HG03565 (cell line): ENCODE measurements at regions not wholly inside any gene's neighbourhood (a gene's known extent, or its start where the extent isn't known, plus 50 kb on each side); places are given as distances from the start of the nearest gene placed in this dataset.

Experiments
- ATAC-seq: cut with Tn5 transposase; IDR thresholded peaks from one replicate; pipeline ENCODE4 v1.9.1; 2021; ENCODE audit warnings: mild to moderate bottlenecking, moderate library complexity; ENCODE audit not compliant: unreplicated experiment

GRCh38 chr2:140064243-140064642 is 1284.1 kb upstream of the NXPH2 start:
- ATAC-seq = no peak

GRCh38 chr2:140063356-140063755 is 1283.2 kb upstream of the NXPH2 start:
- no peak for ATAC-seq

- no peak for ATAC-seq
Measured at GRCh38 chr2:140061240-140061639, 1281.0 kb upstream of the NXPH2 start.

DNA sequence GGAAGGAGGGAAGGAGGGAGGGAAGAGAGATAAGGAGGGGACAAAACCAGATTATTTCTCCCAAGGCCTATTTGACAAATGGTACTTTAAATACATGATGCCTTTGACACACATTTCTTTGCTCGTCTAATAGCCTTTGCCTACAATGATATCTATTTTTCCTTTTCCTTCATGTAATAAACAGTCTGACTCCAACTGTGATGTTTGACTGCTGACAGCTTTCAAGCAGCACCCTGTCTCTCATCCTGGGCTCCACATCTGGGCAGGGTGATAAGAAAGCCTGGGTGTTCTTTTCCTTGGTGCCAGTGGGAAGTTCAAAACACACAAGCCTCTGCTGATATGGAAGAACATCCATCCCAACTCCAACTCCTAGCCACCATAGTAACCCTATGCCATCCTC is 1277.7 kb upstream of the NXPH2 start:
- no peak for ATAC-seq

DNA sequence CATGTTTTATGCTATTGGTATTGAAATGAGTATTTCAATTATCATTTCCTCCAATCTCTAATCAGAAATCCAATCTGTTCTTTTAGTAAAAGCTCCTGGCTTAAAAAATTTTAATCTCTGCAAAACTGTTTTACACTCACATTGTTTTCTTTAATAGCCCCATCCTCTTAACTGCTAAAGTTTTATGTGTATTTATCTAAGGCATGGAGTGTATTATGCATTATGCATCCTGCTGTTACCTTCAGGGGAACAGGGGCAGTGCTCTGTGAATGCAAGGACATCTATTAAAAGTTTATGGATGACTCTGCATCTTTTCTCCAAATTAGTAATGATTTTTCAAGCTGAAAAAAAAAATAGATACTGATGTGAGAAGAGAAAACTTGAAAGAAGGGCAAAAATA is 1261.6 kb upstream of the NXPH2 start:
- ATAC-seq = no peak

DNA sequence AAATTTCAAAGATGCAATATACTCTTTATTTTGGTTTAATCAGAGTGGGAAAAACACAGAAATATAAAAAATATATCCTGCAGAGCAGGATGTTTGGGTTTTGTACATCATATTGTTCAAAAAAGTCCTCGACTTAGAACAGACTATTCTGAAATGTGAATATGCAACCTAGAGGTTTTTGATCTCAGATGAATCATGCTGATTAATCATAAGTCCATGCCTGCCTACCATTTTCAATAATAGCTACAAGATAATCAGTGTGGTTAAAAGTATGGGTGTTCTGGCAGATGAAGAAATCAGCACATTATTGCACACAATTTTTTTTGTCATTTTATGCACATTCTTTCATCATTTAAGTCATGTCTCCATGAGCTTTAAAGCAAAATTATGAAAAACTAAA is 1261.0 kb upstream of the NXPH2 start:
- no peak for ATAC-seq

- no peak for ATAC-seq
Measured at GRCh38 chr2:140033638-140034037, 1253.4 kb upstream of the NXPH2 start.

DNA sequence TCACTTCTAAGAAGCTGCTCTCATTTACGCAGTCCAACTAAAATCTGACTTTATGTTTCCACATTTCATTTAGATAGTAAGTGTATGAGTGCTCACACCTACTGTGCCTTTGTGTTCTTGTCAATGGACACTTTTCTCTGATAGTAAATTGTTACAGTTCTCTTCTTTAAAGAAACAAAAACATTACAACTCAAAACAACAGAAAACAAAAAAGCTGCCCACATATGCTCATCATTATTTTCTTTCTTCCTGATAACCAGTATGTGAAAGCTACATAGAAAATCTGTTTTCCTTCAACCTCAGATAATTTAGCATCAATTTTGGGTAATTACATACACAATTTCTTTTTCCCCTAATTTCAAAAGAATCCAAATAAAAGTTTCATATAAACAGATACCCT is 1247.8 kb upstream of the NXPH2 start:
- no peak for ATAC-seq

DNA sequence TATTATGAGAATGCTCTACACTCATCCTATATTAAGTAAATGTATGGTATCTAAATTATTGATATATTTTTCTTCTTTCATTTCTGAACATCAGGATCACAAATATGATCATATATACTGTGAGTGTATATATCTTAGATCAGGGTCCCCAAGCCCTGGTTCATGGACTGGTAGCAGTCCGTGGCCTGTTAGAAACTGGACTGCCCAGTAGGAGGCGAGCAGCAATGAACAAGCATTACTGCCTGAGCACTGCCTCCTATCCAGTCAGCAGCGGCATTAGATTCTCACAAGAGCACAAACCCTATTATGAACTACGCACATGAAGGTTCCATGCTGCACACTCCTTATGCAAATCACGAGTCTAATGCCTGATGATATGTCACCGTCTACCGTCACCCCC is 1247.1 kb upstream of the NXPH2 start:
- no peak for ATAC-seq

GRCh38 chr2:140023291-140023690 is 1243.1 kb upstream of the NXPH2 start:
- no peak for ATAC-seq

DNA sequence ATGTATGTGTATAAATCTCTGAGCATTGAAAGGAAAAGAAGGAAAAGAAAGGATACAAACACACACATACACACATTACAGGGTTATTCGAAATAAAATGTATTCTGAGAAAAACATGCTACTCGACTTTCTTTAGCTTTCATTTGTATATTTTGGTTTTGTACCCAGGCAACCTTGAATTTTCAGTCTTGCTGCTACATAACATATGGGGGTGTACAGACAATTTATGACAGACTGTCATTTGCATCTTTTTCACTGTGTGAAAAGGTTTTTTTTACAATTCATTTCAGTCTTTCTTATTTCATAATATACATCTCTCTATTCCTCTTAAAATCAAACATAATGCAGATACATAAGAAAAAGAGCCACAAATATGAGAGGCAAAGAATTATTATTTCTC is 1238.4 kb upstream of the NXPH2 start:
- ATAC-seq = no peak

DNA sequence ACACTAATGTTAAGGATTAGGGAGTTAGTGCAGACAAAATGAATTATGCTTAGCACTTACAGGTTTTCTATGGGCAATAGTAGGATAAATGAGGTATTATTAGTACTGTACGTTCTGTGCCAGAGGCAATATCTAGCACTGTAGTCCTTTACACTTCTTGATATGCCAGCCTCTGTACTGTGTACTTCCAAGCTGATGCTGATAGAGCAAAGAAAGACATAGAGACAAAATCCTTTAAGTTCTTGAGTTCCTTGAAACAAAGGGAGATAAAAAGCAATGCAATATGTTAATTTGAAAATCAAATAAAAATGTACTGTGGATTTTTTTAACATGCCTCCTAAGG is 1234.0 kb upstream of the NXPH2 start:
- ATAC-seq = no peak

GRCh38 chr2:140013545-140014203 is 1233.5 kb upstream of the NXPH2 start:
- no peak for ATAC-seq

DNA sequence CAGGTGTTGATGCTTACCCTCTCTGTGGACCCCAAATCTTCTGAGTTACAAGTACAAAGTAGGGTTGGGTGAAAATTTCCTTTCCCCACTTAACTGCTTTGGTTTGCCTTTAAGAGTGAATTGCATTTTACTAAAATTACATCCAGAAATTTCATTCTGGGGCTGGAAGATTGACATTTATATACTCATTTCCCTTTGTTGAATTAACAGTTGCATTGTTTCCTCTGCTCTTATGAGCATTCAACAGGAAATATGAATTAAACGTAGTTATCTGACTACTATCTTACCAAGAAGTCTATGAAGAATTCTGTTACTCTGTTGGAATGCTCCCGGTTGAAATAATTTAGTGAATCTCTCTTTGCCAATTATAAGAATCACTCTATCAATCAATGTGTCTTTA is 1231.1 kb upstream of the NXPH2 start:
- no peak for ATAC-seq

GRCh38 chr2:140002110-140002509 is 1221.9 kb upstream of the NXPH2 start:
- ATAC-seq = no peak

DNA sequence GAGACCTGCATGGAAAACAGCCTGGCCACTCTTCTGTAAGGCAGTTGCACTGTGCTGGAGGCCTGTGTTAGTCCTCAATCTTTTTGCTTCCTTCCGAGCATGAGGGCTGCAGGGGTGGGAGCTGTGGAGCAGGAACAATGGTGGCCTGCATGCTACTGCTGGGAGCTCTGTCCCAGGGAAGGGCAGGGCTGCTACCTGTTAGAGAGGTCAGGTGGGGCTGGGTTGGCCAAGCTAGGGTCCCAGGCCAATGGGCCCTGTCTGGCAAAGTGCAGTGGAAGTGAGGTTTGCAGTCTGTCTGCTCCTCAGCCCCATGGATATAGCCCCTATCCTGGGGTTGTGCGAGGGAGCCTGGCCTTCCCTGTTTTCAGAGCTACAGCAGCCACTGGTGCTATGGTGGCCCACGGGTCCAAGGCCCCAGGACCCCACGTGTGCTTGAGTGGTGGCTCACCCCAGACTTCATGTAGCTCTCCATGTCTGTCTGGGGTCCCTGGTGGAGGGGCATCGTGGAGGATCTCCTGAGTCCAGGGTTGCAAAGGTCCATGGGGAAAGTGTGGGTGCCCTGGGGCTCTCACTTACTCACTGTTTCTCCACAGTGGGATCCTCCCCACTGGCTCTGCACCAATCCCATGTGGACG is 1212.6 kb upstream of the NXPH2 start:
- no peak for ATAC-seq

DNA sequence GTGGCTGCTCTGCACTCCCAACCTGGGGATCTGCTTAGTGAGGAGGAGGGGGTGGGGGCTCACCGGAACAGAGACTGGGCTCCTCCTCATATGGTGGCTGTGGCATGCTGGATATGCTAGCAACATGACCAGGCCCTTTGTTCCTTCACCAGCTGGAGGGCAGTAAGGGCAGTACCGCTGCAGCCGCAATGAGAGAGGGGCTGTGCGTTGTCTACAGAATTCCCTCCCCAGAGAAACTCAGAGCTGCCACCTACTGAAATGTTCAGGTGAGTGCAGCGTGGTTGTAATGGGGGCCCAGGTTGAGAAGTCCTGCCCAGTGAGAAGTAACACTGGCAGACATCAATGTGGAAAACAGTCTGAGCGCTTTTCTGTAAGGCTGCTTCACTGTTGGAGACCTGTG is 1211.9 kb upstream of the NXPH2 start:
- no peak for ATAC-seq

DNA sequence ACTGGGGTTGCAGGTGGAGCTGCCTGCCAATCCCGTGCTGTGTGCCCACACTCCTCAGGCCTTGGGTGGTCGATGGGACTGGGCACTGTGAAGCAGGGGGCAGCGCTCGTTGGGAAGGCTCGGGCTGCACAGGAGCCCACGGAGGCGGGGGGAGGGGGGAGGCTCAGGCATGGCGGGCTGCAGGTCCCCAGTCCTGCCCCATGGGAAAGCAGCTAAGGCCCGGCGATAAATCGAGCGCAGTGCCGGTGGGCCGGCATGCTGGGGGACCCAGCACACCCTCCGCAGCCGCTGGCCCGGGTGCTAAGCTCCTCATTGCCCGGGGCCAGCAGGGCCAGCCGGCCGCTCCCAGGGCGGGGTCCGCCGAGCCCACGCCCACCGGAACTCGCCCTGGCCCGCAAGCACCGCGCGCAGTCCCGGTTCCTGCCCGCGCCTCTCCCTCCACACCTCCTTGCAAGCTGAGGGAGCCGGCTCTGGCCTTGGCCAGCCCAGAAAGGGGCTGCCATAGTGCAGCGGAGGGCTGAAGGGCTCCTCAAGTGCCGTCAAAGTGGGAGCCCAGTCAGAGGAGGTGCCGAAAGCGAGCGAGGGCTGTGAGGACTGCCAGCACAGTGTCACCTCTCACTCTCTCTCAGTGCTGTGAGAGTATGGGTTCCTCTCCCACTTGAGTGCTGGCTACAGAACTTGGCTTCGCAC is 1210.6 kb upstream of the NXPH2 start:
- ATAC-seq = no peak

GRCh38 chr2:139969323-139969722 is 1189.1 kb upstream of the NXPH2 start:
- no peak for ATAC-seq

DNA sequence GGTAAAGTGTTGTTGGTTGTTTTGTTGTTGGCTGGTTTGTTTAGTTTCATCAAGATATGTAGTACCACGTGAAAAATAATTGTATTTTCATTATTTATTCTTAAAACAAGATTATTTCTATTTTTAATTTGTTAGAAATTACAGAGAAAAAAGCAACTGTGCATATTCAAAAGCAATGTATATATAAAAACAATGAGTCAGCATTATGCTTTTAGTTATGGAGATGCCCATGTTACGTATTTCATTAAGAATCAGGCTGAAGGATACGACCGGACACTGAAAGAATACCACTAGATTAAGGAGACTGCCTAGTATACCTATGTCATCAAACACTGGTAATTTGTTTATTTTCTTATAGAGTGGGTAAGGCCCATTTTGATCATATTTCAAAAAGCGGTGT is 1188.4 kb upstream of the NXPH2 start:
- ATAC-seq = no peak

DNA sequence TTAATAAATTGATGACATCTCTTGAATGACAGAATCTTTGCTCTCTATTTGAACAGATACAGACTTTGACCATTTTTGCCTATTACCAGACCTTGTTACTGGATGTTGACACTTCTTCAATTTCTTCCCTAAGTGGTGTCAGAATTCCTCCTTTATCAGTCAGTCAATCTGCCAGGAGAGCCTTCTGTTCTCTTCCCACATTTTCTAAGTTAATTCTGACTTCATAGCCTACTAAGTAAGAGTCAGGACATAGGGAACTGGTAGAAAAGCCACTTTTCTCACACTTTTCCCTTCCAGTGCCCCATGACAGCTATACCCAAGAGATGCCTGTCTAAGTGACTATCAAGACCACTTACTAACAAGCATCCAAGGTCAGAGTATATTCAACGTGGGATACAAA is 1187.5 kb upstream of the NXPH2 start:
- no peak for ATAC-seq

- no peak for ATAC-seq
Measured at GRCh38 chr2:139964721-139965440, 1184.7 kb upstream of the NXPH2 start.
